ENCODE measurements at regions not wholly inside any gene's neighbourhood (a gene's known extent, or its start where the extent isn't known, plus 50 kb on each side); places are given as distances from the start of the nearest gene placed in this dataset.

DNA sequence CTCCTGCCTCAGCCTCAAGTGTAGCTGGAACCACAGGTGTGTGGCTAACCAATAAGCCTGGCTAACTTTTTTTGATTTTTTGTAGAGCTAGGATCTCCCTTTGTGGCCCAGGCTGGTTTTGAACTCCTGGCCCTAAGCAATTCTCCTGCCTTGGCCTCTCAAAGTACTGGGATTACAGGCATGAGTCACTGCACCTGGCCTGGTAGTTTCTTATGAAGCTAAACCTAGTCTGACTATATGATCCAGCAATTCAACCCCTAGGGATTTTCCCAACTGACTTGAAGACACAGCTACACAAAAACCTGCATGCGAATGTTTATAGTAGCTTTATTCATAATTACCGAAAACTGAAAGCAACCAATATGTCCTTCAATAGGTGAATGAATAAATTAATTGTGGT, 176.2 kb upstream of the IRX3 start:
- no peaks in the 10 kb centered on the region for H3K27me3 ChIP-seq
- TF ChIP-seq, protein P1, sequence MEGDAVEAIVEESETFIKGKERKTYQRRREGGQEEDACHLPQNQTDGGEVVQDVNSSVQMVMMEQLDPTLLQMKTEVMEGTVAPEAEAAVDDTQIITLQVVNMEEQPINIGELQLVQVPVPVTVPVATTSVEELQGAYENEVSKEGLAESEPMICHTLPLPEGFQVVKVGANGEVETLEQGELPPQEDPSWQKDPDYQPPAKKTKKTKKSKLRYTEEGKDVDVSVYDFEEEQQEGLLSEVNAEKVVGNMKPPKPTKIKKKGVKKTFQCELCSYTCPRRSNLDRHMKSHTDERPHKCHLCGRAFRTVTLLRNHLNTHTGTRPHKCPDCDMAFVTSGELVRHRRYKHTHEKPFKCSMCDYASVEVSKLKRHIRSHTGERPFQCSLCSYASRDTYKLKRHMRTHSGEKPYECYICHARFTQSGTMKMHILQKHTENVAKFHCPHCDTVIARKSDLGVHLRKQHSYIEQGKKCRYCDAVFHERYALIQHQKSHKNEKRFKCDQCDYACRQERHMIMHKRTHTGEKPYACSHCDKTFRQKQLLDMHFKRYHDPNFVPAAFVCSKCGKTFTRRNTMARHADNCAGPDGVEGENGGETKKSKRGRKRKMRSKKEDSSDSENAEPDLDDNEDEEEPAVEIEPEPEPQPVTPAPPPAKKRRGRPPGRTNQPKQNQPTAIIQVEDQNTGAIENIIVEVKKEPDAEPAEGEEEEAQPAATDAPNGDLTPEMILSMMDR (IDR thresholded peaks at IDR 0.05), result no peak
- DNase-seq (ENCODE audit: low spot score), result no peak
- no peaks in the 10 kb centered on the region for H3K36me3 ChIP-seq
- H3K27ac ChIP-seq, result no peak overlapping the region
- no peak overlapping the region for H3K4me3 ChIP-seq
- no peaks in the 10 kb centered on the region for H3K4me1 ChIP-seq
- peaks cover 9 to 22% of the 10 kb centered on the region in 2 donors for H3K9me3 ChIP-seq

DNA sequence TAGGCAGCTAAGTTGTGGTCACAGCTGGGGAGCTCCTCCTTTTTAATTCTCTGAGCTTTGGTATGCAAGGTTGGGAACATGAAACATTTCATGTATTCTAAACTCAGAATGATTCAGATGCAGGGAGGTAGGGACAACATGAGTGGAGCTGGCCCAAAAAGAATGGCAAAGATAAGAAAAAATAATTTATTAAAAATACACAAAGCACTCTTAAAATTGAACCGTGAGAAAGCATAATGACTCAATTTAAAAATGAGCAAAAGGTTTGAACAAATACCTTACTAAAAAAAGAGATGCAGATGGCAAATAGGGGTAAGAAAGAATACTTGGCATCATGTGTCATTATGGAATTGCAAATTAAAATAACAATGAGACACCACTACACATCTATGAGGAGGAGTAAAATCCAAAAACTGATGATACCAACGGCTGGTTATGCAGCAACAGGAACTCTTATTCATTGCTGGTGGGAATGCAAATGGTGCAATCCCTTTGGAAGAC, 175.6 kb upstream of the IRX3 start:
- no peaks in the 10 kb centered on the region for H3K4me1 ChIP-seq
- no peaks in the 10 kb centered on the region for H3K36me3 ChIP-seq
- TF ChIP-seq, protein P1 (IDR thresholded peaks at IDR 0.05), result no peak
- no peak for DNase-seq (ENCODE audit: low spot score)
- H3K4me3 ChIP-seq, result no peak overlapping the region
- no peaks in the 10 kb centered on the region for H3K27me3 ChIP-seq
- no peak overlapping the region for H3K27ac ChIP-seq
- peaks cover 9 to 22% of the 10 kb centered on the region in 2 donors for H3K9me3 ChIP-seq

DNA sequence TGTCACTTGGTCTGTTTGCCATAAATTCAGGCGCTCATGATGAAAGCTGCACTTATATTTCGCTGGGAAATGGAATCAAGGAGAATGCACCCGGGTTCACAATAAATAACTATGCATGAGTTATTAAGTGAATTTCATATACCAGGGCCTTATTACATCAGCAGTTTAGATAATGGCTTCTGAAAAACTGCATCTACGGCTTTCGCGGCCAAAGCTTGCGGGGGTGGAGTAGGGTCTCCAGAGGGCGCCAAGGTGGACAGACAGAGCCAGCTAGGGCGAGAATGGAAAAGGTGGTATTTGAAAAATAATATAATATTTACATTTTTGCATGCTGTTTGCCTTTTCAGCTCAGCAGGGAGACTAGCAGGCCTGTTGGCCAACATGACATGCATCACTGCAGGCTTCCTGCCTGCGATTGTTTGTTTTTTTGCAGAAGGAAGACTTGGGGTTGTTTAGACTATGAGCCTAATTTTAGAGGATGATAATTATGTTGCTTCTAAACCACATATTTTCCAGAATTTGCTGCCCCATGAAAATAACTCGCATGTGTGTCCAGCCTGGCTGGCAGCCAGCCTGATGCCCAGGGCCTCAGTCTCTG, 173.8 kb upstream of the IRX3 start:
- DNase-seq (ENCODE audit: low spot score), result no peak
- H3K27me3 ChIP-seq, result no peaks in the 10 kb centered on the region
- H3K36me3 ChIP-seq, result no peaks in the 10 kb centered on the region
- TF ChIP-seq, protein P1 (IDR thresholded peaks at IDR 0.05), result no peak
- no peak overlapping the region for H3K27ac ChIP-seq
- H3K9me3 ChIP-seq, result peaks cover 9 to 18% of the 10 kb centered on the region in 2 donors
- no peak overlapping the region for H3K4me3 ChIP-seq
- no peaks in the 10 kb centered on the region for H3K4me1 ChIP-seq

DNA sequence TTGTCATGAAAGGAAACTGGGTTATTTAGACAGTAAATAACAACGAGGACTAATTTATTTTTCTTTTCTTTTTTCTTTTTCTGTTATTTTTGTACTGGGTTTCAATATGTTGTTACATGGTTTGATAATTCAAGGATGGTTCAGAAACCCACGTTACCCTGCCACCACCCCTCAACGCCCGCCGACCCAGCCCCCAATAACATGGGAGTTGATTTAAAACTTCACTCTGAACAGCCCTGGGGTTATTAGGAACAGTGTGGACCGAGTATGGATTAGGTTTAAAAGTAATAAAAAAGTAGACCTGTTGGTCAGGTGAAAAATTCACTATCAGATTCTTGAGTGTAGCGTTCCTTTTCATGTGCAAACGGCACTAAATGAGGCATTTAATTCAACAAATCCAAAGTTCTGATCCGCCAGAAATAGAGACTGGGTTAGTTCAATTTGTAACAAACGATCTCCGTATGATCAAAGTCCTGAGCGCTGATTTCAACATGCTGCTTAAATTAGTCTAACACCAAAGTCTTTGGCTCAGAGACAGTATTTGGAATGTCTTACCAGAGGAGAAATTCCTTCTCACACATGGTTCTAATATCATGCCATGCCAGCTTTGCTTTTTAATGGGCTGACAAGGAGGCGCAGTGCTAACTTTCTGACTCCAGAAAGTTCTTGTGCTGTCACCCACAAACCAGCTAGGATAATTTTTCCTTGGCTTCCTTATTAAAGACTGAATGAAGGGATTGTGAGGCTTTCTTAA, 173.1 kb upstream of the IRX3 start:
- Histone ChIP-seq H3K9me3 (peaks cover 9 to 13% of the 10 kb centered on the region in 2 donors), H3K4me3 (no peak overlapping the region), H3K36me3 (no peaks in the 10 kb centered on the region), H3K27ac (no peak overlapping the region), H3K4me1 (no peaks in the 10 kb centered on the region), H3K27me3 (no peaks in the 10 kb centered on the region)
- TF ChIP-seq, protein P1 (IDR thresholded peaks at IDR 0.05), result no peak
- no peak for DNase-seq (ENCODE audit: low spot score)

DNA sequence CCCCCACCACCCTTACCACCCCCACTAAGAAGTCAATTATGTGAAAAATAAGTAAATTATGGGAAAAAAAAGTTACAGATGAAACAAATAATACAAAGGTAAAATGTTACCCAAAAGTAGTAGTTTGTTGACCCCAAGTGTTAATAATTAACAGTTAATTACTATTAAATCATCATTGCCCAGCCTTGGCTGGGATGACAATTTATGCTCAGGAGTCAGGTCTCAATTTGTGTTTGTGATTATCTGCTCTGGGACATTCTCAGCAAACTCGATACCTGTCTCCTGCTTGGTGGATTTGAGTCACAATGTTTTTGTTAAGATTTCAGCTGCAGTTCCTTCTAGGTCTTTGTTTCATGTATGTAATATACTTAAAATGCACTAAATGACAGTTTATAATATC, 172.3 kb upstream of the IRX3 start:
- DNase-seq (ENCODE audit: low spot score), result no peak
- Histone ChIP-seq H3K27me3 (no peaks in the 10 kb centered on the region), H3K9me3 (peaks cover 6 to 11% of the 10 kb centered on the region in 2 donors), H3K4me3 (no peak overlapping the region), H3K27ac (no peak overlapping the region), H3K4me1 (no peaks in the 10 kb centered on the region), H3K36me3 (no peaks in the 10 kb centered on the region)
- TF ChIP-seq, protein P1 (IDR thresholded peaks at IDR 0.05), result no peak
